Spinal cord (tissue), 9 donors: ENCODE measurements at regions not wholly inside any gene's neighbourhood (a gene's known extent, or its start where the extent isn't known, plus 50 kb on each side); places are given as distances from the start of the nearest gene placed in this dataset.

Source experiments
- DNase-seq, 6 donors: peaks; one replicate each; pipeline versions ENCODE4 v3.0.0 to v3.0.0-alpha.2; 2013 to 2015; ENCODE audit warnings: low spot score in 6 of 6, low read depth in 4 of 6
- H3K27ac ChIP-seq: one replicate; pipeline ENCODE4 v1.5.1; 2013; ENCODE audit warnings: low read depth, low read length, control low read depth
- H3K27me3 ChIP-seq: one replicate; pipeline ENCODE4 v1.6.1; 2013; ENCODE audit warnings: low read length; ENCODE audit not compliant: control insufficient read depth, insufficient read depth
- H3K36me3 ChIP-seq: one replicate; pipeline ENCODE4 v1.6.1; 2013; ENCODE audit warnings: low read length; ENCODE audit not compliant: control insufficient read depth, insufficient read depth
- H3K4me1 ChIP-seq: one replicate; pipeline ENCODE4 v1.6.1; 2013; ENCODE audit warnings: low read length; ENCODE audit not compliant: control insufficient read depth, insufficient read depth
- H3K4me3 ChIP-seq: one replicate; pipeline ENCODE4 v1.5.1; 2013; ENCODE audit warnings: low read depth, low read length, control low read depth
- H3K9me3 ChIP-seq: one replicate; pipeline ENCODE4 v1.6.1; 2013; ENCODE audit warnings: low read length; ENCODE audit not compliant: control insufficient read depth, insufficient read depth
- WGBS: methylation state at CpG from one replicate; pipeline ENCODE4 v1.1.5; 2013; ENCODE audit warnings: missing lambda C conversion rate; ENCODE audit not compliant: insufficient coverage; 5-methylcytosine and 5-hydroxymethylcytosine counted together
- donor health status: healthy.

DNA sequence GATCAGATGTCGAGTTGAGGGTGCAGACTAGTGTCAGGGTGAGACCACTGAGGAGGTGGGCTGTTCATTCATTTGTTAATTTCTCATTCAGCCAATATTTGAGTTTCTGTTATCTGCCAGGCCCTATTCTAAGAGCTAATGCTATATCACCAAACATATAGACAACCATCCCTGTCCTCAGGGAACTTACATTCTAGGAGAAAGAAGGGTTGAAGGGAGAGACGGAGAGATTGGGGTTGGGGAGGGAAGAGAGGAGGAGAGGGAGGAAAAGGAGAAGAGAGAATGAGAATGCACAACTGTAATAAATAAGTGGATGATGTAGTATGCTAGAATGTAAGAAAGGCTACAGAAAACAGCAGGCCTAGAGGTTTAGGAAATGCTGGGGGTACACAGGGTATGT lies 129.9 kb upstream of the PITX1 start:
- Histone ChIP-seq H3K27ac (no peak overlapping the region), H3K4me1 (peaks cover 6% of the 10 kb centered on the region), H3K36me3 (no peaks in the 10 kb centered on the region), H3K9me3 (no peaks in the 10 kb centered on the region), H3K27me3 (peaks cover 5% of the 10 kb centered on the region), H3K4me3 (no peak overlapping the region)
- no peak for DNase-seq
- 100% methylated on average over 1 of the region's 2 CpGs for WGBS

DNA sequence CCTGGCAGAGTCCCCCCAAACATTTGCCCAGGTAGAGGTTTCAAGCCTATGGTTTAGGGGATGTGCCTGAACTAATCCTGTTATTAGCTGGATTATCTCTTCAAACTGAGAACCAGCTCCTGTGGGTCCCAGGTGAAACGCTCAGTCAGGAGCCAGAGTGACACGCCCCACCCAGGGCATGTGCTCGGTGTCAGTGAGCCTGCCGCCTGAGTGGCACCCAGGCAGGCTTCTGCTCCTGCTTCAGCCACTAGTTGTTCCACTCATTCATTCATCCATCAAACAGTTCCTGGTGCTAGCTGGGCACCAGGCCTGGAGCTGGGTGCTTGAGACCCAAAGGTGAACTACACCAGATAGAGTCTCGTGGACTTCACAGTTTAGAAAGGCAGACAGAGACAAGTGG lies 129.4 kb upstream of the PITX1 start:
- H3K27ac ChIP-seq, result no peak overlapping the region
- H3K36me3 ChIP-seq, result no peaks in the 10 kb centered on the region
- no peak for DNase-seq
- H3K9me3 ChIP-seq, result no peaks in the 10 kb centered on the region
- H3K4me3 ChIP-seq, result no peak overlapping the region
- H3K27me3 ChIP-seq, result peaks cover 5% of the 10 kb centered on the region
- WGBS, result 90% methylated on average over 5 of the region's 5 CpGs
- peaks cover 6% of the 10 kb centered on the region for H3K4me1 ChIP-seq

DNA sequence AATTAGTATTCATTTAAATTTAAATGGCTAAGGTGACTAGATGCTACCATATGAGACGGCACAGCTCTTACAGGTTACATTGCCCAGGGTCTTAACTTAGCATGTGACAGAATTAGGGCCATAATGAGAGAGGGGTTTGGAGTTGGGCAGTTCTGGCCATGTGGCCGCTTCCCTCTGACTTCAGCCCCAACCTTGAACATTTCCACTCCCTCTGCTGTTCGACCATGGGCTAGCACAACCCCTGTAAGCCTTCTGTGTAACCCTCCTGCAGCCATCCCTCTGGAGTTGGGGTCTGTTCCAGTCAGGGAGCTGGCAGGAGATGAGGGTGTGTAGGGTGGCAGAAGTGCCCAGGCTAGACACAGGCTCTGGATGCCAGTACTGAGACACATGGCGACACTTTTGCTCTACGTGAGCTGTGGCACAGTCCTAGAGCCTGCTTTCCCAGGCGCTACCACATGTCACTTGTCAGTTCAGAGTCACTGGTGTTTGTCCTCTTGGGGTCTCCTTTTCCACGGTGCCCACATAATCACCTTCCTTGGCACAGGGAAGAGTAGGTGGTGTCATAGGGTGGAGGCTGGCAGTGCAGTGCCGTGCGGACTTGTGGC lies 128.7 kb upstream of the PITX1 start:
- DNase-seq, result no peak
- Histone ChIP-seq H3K27me3 (peaks cover 2% of the 10 kb centered on the region), H3K36me3 (no peaks in the 10 kb centered on the region), H3K4me3 (no peak overlapping the region), H3K9me3 (no peaks in the 10 kb centered on the region), H3K4me1 (peaks cover 6% of the 10 kb centered on the region), H3K27ac (no peak overlapping the region)
- 88% methylated on average over 6 of the region's 9 CpGs for WGBS

DNA sequence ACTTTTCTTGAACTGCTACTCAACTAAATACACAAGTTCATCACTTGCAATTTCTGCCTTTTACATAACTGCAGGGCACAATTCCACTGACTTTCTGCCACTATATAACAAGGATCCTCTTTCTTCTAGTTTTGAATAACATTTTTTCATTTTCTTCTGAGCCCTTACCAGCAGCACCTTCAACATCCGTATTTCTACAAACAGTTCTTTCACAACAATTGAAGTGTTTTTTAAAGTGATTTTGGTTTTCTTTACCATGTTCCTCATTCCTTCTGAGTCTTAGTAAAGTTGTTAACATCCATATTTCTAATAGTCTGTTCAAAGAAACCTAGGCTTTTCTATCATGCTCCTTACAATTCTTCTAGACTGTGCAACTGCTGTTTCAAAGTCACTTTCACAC lies 127.2 kb upstream of the PITX1 start:
- H3K4me3 ChIP-seq, result no peak overlapping the region
- no peak for DNase-seq
- H3K4me1 ChIP-seq, result no peaks in the 10 kb centered on the region
- H3K36me3 ChIP-seq, result no peaks in the 10 kb centered on the region
- H3K27me3 ChIP-seq, result peaks cover 2% of the 10 kb centered on the region
- no CpG with 5 or more reads among the region's 1 CpG for WGBS
- no peak overlapping the region for H3K27ac ChIP-seq
- no peaks in the 10 kb centered on the region for H3K9me3 ChIP-seq

DNA sequence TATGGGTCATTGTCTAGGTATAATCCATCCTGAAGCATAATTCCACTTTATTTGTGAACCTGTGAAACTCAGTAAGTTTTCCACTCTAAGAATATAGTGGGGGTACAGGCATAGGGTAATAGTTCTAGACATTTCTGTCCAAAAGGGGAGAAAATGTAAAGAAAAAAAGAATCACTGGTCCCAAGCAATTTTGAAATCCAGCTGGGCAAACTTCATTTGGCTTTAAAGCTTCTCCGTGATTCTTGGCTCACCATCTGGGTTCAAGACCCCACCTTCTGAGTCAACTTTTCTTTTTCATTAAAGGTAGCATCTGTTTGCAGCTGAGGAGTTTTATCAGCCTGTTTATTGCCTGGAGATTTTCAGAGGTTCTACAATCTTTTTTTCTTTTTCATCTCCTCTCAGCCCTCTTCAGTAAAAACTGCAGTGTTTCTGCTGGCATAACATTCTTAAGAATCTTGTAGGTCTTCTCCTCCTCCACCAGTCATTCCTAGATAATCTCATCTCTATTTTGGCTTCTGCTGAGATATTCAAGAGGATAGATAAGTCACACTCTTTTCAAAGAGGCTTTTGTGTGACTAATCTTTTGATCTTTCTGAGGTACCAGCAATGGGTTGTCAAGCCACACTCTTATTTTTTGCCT lies 126.1 kb upstream of the PITX1 start:
- Histone ChIP-seq H3K36me3 (no peaks in the 10 kb centered on the region), H3K4me1 (no peaks in the 10 kb centered on the region), H3K27ac (no peak overlapping the region), H3K4me3 (no peak overlapping the region), H3K27me3 (peaks cover 2% of the 10 kb centered on the region), H3K9me3 (no peaks in the 10 kb centered on the region)
- WGBS, result 100% methylated on average over 1 of the region's 1 CpG
- DNase-seq, result no peak

DNA sequence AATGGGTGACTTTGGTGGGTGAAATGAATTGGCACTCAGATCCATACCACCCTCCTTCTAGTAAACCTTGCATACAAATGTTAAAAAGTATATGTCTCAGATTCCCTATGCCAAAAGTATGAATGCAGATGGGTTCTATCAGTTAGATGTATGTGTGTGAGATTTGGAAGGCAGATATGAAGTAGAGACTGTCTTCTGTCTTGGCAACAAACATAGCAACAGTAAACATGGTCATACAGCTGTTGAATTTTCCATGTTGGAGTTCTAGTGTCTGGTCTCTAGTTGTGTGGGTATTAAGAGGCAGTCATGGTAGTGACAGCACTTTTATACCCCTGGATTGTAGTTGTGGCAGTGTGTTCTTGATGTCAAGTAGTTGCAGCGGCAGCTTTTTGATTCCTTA lies 125.6 kb upstream of the PITX1 start:
- no peaks in the 10 kb centered on the region for H3K4me1 ChIP-seq
- no peaks in the 10 kb centered on the region for H3K36me3 ChIP-seq
- no peak overlapping the region for H3K4me3 ChIP-seq
- H3K27ac ChIP-seq, result no peak overlapping the region
- no CpG with 5 or more reads among the region's 1 CpG for WGBS
- peaks cover 2% of the 10 kb centered on the region for H3K27me3 ChIP-seq
- no peaks in the 10 kb centered on the region for H3K9me3 ChIP-seq
- no peak for DNase-seq

DNA sequence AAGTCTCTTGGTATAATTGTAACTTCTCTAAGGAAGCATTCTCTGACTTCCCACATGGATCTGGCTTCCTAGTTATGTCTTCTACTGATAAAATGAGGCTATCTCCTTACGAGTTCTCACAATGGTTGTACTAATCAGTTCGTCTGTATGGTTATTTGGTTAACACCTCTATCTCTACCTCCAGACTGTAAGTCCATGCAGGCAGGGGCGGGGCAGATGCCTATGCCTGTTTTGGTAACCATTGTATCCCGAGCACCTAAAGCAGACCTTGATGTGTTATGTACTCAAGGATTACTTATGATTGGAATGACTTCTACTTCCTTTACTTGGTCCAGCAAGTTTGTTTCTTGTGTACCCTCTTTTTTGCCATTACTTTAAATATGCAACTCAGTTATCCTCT lies 125.0 kb upstream of the PITX1 start:
- H3K4me1 ChIP-seq, result no peaks in the 10 kb centered on the region
- H3K27me3 ChIP-seq, result peaks cover 2% of the 10 kb centered on the region
- H3K9me3 ChIP-seq, result no peaks in the 10 kb centered on the region
- no peak for DNase-seq
- H3K27ac ChIP-seq, result no peak overlapping the region
- no peak overlapping the region for H3K4me3 ChIP-seq
- WGBS, result no CpG with 5 or more reads among the region's 4 CpGs
- H3K36me3 ChIP-seq, result no peaks in the 10 kb centered on the region

DNA sequence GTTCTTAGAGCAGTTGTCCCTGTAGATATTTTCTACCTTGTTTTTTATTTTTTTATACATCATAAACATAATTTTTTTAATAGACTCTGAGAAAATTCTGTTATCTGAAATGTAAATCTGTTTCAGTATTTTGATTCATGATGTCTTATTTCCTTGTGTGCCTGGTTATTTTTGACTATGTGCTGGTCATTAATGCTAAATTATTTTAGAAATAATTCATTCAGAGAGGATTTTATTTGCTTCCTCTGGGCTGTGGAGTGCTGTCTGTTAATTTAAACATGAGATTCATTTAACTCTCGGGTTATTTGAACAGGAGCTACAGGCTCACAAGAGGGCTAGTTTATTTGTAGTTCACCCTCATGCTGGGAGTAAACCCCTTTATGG lies 124.3 kb upstream of the PITX1 start:
- peaks cover 2% of the 10 kb centered on the region for H3K27me3 ChIP-seq
- H3K27ac ChIP-seq, result no peak overlapping the region
- WGBS, result 60% methylated on average over 1 of the region's 1 CpG
- H3K9me3 ChIP-seq, result no peaks in the 10 kb centered on the region
- no peak overlapping the region for H3K4me3 ChIP-seq
- no peak for DNase-seq
- no peaks in the 10 kb centered on the region for H3K4me1 ChIP-seq
- H3K36me3 ChIP-seq, result no peaks in the 10 kb centered on the region

DNA sequence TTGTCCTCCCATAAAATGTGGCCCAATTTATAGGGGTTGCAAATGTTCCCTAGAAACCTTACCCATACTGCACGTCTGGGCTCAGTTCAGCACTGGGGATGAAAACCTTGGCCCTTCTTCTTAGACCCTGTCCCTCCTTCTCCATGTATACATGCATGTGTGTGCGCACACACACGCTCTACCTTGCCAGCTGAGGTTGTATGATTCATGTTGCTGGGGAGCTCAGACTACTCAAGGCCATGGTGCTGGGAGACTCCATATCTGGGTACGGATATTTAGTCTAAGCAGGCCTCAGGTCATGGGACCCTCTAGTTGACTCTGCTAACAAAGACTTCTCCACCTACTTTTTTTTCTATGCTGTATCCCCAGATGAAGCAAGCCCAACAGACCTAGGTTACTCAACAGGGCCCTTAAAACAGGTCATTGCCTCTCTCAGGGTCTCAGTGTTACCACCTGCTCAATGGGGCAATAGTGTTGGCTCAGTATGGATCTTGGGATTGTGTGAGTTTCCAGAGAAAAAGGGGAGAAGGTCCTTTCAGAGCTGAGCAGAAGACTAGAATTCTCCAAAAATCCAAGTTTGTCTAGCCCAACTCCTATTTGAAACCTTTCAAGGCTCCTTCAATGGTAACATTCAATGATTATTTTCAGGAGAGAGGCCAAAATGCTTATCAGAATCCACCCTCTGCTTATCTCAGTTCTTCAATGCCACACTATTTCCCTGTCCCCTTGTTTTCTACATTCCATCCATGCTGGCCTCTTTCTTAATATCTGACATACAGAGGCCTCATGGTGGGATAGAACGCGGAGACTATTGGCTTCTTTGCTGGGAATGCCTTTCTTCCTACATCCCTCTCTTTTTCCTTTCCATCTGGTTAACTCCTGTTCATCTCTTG lies 123.6 kb upstream of the PITX1 start:
- Histone ChIP-seq H3K36me3 (no peaks in the 10 kb centered on the region), H3K9me3 (no peaks in the 10 kb centered on the region), H3K27ac (no peak overlapping the region), H3K4me3 (no peak overlapping the region), H3K27me3 (no peaks in the 10 kb centered on the region), H3K4me1 (no peaks in the 10 kb centered on the region)
- no peak for DNase-seq
- 95% methylated on average over 5 of the region's 6 CpGs for WGBS
